Stimulated activated CD8-positive, alpha-beta memory T cell treated with anti-CD3 and anti-CD28 coated beads, Interleukin-15, amount 100 ng/mL, for 4 hours (primary cell): ENCODE measurements at regions not wholly inside any gene's neighbourhood (a gene's known extent, or its start where the extent isn't known, plus 50 kb on each side); places are given as distances from the start of the nearest gene placed in this dataset.

Source experiments
- DNase-seq, 2 donors: peaks; one replicate each; pipeline ENCODE4 v3.0.0-alpha.2; 2020; ENCODE audit warnings: low read depth in 2 of 2

DNA sequence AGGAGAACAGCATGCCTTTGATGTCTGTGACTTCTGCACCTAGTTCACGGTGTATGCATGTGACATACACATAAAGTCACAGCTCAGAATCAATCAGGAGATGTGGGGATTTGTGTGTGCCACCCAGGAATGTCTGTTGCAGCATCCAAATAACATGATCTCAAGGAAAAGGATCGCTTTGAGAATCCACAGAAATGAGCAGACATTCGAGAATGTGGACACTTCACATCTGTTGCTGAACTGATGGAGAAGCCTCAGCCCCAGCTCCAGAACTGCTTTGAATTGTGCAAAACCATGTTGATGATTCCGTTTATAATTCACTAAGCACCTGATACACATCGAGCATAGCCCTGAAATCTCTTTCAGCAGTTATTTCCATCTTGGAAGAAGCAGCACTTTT, 208.6 kb downstream of the CMPK2 start:
- DNase-seq = no peak

DNA sequence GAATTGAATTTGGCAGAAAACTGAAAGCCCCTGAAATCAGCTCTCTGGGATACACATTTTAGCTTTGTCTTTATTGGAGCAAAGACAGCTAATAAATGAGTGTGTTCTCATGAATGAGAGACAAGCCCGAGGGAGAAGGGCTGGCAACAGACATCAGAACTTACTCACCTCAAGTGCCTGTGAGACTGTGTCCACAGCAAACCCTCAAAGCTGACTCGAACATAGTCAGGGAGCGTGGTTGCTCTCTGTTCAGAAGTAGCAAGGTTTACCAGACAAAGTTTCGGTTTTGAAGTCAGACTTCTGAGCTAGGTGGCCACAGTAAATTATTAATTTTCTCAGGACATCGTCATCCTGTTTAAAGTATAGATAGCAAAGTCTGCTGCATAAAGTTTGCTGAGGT, 207.9 kb downstream of the CMPK2 start:
- DNase-seq = no peak

DNA sequence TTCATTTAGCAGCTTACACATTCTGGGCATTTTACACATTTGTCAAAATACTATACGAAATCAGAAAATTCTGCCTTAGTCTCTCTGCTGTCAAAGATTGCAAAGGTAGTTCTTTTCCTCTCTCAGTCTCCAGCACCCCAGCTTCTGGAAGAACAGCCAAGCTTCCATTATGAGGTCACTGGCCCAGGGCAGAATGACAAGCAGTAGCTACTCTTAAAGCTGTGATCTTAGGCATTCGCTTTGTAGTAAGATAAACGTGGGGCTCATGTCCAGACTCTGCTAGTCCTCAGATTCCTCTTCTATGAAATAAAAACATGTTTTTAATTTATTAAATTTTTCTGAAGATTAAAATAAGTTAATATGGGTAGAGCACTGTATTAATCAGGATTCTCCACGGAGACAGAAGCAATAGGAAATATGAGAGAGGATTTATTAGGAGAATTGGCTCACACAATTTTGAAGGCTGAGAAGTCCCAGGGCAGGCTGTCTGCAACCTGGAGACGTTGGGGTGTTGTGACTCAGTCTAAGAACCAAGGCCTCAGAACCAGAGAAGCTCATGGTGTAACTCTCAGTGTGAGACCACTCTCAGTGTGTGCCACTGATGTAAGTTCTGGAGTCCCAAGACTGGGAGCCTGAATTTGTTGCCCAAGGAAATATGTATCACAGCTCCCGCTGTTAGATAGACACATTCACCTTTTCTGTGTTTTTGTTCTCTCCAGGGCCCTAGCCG, 201.2 kb downstream of the CMPK2 start:
- no peak for DNase-seq

DNA sequence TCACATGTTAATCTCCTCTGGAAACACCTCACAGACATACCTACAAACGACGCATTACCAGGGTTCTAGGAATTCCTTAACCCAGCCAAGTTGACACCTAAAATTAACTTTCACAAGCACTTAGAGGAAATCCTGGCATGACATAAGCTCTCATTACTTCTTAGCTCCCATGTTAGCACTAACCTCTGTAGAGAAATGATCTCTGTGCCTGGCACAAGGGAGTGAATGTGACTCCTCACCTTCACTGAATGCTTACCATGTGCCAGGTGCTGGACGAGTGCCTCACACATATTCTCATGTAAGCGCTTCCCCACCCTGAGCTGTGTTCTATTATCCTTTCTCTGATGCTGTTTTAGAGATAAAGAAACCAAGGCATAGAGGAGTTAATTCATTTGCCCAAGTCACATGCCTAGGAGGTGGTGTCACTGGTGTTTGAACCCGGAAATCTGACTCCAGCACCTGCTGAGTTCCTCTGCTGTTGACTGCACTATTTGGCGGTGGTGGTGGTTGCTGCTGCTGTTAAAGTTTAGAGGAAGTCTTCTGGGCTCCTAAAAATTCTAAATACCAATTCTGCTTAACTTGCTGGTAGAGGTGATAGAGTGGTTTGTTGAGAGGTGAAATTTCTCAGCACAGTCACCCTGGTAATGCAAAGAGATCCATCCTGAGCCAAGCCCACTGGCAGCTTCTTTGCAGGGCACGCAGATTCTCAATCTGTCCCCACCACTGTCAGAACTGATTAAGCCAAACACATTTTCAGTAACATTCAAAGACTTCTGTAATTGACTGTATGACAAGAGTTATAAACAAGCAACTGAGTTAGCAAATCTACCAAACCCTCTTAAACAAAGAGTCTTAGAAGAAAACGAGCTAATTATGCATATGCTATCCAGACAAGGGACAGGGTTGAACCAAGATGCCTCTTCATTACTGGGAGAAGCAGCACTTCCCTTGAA, 200.3 kb downstream of the CMPK2 start:
- DNase-seq = no peak

DNA sequence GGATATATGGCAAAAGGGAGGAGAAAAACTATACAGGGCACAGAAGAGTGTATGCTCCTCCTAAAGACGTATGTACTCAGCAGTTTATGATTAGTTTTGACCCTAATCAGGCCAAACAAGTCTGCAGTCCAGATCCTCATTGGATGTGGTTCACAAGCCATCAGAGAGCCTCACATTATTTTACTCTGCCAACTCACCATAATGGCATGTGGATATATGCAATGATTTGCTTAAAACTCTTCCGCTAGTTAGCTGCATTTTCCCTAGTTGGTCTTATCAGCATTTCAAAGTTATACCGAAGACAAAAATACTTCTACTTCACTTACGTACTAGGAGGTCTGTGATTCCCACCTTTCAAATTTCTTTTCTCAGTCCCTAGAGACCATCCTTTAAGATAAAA, 198.4 kb downstream of the CMPK2 start:
- no peak for DNase-seq

DNA sequence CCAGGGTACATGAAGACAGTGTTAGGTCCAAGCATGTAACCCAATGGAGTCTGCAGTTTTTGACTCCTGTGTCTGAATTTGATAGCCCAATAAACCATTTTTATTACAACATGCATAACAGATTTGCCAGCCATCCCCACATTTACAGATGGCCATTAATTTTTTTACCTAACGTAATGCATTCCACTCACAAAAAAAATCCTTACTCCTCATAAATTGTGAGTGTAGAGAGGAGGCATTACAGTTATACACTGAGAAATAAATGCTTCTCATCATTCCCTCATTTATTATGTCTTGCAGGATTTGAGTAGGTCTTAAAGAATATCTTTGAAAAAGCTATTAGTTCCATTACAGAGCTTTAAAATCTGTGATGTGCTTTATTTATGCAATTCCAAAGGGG, 193.8 kb downstream of the CMPK2 start:
- no peak for DNase-seq

DNA sequence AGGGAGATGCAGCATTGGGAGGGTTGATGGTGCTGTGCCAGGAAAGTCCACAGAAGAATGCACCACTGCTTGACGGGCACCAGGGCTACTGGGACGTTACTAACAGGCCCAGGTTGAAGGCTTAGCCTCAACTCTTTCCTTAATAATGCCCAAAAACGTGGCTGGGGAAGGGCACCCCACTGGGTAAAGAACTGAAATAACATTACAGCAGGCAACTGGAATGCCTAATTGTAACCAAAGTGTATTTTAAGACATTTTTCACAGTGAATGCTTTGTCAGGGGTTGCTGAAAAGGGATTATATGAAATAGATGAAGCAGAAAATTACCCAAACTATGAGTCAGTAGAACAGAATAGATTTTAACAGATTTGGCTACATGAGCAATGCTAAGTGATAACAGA, 191.3 kb downstream of the CMPK2 start:
- no peak for DNase-seq

DNA sequence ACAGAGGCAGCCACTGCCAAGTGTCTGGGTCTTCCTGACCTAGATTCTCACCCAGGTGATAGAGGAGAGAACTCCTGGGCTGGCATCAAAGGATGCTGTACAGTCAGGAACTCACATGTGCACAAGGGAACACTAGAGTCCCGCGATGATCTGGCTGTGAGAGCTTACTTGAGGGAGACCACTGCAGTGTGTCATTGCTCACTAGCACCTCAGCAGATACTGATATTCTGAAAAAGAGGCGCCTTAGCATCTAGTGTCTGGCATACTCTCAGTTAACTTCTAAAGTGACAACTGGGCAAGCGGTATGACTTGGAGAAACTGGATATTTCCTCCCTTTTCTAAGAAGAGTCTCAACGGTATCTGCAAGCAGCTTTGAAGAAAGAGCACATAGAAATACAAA, 189.9 kb downstream of the CMPK2 start:
- DNase-seq = no peak

DNA sequence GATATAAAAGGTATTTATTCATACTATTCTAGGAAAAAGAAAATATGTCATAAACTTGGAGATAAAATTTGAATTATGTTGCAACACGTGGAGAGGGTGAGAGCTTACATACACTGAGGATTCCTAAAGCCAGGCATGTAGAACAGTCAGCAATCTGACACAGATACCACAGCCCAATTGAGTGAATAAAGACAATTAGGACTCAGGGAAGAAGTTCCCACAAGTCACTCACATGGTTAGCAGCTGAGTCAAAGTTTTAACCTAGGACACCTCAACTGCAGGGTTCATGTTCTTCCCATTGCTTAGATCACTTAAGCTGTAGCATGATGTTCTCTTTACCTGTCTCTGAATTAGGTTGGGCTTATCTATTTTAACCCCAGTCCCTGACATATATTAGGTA, 189.5 kb downstream of the CMPK2 start:
- DNase-seq = no peak

DNA sequence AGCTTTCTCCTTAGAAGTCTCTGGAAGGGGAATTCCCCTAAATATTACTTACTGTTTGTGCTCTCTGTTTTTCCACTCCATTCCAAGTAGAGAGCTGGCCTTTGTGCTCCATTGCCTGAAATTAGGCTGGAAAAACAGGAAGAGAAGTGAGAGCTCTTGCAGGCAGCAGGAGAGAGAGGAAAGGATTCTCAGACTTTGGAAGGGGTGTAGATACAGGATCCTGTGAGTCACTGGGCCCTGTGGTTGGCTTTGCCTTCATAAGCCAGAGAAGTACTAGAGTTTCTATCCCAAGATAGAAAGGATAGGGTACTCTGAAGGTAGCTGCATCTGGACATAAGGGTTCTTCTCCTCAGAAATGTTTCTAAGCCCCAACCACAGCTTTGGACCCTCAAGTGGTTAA, 188.9 kb downstream of the CMPK2 start:
- DNase-seq = no peak

DNA sequence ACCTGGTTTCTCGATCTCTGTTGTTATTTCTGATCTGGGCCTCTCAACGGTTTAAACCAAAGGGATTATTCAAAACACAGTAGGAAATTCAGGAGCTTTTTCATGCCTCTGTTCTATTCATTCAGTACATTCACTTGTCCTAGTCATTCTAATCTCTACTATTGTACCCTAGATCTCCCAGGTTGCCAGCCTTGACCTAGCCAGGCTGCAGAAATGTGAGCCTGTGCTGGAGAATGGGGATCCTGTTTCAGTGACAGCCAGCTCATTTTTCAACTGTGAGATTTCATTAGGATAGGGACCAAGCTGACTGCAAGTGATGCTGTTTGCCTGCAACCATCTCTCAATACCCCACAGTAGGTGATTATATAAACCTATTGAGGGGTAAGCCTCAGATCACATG, 186.2 kb downstream of the CMPK2 start:
- DNase-seq = no peak

DNA sequence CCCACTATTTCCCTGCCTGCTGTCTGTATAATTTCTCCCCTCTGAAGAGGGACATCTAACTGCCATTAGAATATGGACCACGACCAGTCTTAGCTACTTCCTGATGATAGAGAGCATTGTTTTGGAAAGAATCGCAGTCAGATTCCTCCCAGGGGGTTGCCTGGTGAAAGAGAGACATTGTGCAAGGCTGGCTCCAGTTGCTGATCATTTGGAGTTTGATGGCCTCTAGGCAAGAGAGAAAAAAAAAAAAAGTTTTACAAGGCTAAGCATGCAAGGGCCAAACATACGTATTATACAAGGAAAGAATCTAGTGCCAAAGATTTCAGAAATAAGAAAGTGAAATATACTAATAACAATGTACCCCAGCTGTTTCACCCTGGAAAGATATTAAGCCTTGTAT, 182.2 kb downstream of the CMPK2 start:
- no peak for DNase-seq

DNA sequence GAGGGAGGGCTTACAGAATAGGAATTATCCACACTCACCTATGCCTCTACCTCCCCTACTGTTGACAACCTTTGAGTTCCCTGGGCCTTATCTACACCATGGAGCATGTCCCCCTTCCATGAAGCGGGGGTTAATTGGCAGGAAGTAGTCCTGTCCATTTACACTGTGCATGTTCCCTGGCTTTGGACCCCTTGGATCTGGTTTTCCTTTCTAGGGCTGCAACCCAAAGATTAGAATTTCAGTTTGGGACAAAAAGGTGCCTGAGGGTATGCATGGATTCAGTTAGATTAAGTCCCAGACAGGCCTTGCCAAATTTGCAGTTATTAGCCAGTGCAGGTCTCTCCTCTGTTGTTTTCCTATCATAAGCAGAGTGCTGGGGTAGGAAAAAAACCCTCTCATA, 180.3 kb downstream of the CMPK2 start:
- no peak for DNase-seq

DNA sequence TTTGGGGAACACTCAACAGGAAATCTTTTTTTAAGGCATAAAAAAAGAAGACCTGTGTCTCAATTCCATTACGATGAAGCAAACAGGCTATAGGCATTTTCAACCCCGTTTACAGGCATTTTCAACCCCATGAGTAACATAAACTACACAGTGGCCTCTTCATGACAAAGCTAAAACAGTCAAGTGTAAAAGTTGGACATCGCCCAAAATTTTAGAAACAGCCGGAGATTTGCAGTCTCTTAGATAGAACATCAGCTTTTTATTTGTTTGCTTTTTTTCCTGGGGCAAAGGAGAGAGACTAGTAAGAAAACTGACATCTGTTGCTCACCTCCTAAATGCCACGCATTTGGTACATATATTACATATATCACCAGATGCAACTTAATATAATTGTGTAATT, 173.7 kb downstream of the CMPK2 start:
- no peak for DNase-seq

DNA sequence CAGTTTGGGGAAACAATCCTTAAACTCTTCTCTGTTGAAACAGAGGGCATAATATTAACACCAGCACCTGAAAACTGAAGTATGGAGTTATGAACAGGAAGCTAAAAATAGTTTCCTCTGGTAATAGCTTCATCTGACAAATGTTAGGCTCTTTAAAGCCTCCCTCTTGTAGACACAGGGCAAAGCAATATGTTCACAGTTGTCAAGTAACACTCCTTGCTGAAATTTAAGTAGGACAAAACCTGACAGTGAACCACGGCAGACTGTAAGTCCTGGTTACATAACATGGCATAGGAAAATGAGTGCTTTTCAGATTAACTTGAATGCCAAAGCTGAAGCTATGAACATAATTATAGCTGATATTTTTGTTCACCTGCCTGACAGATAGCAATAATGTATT, 172.9 kb downstream of the CMPK2 start:
- no peak for DNase-seq

DNA sequence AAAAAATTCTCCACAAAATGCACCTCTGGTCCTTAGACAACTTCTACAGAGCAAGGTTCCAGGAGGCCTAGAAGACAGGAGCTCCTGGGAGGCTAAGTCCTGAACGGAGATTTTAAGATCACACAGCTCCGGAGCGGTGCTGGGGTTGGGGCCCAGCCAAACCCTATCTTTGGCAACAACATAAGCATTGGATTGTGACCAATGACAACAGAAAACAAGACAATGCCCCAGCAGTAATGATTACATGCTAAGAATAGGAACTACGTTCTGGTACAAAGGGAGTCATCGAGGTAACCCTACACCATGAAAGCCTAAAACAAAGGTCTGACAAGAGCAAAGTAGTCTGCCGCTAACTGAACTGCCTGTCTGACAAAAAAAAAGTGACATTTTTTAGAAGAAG, 171.2 kb downstream of the CMPK2 start:
- no peak for DNase-seq

DNA sequence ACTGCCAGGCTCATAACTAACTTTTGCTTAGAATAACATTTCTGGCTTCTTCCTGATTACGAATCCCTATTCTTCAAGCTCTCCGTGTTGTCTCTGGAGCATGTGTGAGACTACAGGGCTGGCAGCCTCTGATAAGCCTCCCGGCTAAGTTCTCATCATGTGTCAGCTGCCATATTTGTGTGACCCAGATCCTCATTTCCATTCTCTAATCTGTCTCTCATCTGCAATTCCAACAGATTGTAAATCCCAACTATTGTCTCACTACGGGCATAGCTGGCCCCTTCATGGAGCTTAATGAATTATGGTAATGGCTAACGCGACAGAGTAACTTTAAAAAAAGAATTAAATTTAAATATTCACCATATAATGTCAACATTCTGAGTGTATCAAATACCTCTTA, 165.4 kb downstream of the CMPK2 start:
- DNase-seq = no peak

DNA sequence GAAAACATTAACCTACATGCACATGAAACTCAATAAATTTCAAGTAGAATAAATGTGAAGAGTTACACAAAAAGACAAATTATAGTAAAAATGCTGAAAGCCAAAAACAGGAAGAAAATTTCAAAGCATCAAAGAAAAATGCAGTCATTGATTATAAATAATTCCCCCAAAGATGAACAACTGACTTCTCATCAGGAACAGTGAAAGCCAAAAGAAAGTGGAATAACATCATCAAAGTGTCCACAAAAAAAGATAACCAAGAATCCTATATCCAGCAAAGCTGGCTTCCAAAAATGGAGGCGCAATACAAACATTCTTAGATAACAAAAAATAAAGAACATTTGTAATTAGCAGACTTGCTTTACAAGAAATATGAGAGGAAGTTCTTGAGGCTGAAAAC, 161.6 kb downstream of the CMPK2 start:
- DNase-seq = no peak

DNA sequence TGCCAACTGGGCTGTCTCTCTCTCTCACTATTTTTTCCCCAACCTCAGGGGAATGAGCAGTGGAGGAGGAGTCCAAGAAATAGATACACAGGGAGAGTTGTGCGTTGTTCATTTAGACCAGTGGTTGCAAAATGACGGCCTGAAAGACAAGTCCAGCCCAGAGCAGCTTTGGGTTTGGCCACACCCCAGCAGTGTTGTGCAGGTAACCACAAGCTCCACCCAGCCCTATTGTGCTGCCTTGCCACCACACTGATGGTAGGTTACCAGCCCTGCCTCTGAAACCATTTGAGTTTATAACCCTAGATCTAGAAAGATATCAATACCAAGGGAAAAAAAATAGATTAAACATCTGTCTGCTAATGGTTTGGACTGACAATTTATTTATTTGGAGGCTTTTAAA, 144.3 kb downstream of the CMPK2 start:
- no peak for DNase-seq

DNA sequence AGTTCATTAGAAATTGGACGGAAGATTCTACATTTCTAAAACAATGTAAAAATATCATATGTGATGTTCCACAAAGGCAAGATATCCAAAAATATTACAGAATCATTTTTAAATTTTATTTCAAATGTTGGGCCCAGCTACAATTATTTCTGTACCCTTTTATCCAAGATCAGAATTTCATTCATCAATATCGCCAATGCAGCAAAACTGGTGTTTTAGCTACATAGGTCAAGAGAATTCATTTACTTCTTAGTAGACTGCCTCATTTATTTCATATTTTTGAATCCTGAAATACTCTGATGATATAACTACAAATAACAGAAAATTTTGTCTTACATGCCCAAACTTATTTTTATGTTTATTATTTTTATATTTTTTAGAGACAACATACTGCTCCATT, 143.1 kb downstream of the CMPK2 start:
- no peak for DNase-seq

DNA sequence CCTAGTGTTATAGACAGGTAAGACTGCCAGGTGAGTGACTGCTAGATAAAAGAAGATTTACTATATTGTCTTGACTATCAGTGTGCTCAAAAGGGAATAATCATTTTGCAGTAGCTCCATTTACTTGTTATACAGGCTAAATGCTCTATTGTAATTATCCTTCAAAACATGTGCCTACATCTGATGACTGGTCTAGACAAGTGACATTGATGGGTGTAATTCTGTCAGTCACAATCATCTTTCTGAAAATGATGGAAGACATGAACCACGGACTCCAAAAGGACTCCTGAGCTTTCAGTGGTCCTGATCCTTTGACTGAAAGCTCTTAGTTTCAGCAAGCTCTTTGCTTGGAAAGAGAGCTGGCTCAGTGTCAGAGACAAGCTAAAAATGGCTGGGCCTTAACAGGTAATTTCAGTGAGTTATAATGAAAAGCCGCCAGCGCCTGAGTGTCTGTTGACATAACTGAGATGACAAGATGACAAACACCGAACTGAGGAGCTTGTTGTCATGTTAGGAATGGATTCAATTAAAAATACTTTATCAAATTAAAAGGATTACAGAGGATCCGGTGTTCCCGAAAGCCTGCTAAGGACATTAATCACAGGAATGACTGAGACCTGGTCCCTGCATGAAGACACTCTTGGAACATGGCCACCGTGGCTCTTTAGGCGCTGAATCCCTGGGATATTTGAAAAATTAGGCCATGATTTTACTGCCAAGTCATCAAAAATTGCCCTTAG, 141.7 kb downstream of the CMPK2 start:
- DNase-seq = no peak

DNA sequence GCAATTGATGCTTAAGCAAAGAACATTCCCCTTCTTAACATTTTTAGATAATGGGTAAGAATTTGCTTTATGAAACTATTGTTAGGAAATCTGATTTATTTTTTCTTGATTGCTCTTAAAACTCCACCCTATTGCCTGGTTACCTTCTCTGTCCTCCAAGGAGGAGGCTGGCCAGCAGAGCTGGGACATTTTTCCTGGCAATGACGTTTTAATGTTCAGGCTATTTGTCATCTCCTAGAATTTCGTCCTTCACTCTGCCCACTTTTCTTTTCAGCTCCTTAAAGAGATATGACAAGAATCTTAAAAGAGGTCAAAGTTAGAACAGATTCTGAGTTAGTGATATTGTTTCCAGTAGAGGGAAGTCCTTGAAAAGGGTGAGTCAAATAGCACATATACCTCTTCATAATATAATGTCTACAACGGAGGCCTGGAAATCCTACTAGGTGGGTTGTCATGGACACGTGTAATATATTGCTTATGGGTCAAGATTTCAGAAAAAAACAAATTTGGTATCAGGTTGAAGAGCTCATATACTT, 141.0 kb downstream of the CMPK2 start:
- DNase-seq = no peak
